ENCODE measurements at regions not wholly inside any gene's neighbourhood (a gene's known extent, or its start where the extent isn't known, plus 50 kb on each side); places are given as distances from the start of the nearest gene placed in this dataset.

DNA sequence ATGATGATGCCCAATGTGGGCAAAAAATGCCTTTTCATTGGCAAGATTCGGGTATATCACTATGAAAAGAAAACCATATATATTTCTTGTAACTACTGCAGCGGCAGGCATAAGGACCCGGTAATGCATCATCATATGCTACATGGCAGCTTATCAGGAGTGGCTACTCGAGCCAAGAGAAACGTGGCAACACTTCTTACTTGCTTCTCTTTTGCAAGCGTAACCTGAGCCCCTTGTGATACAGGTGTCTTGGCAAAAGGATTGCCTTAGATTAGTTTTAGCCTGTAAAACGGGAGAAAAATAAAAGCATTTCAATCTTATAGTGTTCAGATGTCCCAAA lies 280.3 kb downstream of the SPRY1 start:
- TF ChIP-seq, protein P1, sequence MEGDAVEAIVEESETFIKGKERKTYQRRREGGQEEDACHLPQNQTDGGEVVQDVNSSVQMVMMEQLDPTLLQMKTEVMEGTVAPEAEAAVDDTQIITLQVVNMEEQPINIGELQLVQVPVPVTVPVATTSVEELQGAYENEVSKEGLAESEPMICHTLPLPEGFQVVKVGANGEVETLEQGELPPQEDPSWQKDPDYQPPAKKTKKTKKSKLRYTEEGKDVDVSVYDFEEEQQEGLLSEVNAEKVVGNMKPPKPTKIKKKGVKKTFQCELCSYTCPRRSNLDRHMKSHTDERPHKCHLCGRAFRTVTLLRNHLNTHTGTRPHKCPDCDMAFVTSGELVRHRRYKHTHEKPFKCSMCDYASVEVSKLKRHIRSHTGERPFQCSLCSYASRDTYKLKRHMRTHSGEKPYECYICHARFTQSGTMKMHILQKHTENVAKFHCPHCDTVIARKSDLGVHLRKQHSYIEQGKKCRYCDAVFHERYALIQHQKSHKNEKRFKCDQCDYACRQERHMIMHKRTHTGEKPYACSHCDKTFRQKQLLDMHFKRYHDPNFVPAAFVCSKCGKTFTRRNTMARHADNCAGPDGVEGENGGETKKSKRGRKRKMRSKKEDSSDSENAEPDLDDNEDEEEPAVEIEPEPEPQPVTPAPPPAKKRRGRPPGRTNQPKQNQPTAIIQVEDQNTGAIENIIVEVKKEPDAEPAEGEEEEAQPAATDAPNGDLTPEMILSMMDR (conservative IDR thresholded peaks at IDR 0.05 in 1 of 2, IDR thresholded peaks at IDR 0.05 in 1 of 2; ENCODE audit: extremely low read depth in 1 of 2, insufficient read depth in 1 of 2, low read depth in 1 of 2, low read length in 2 of 2): no peak
- no peak for TF ChIP-seq EZH2 (IDR thresholded peaks at IDR 0.05; ENCODE audit: borderline replicate concordance, low read length)
